ENCODE measurements at regions not wholly inside any gene's neighbourhood (a gene's known extent, or its start where the extent isn't known, plus 50 kb on each side); places are given as distances from the start of the nearest gene placed in this dataset.

DNA sequence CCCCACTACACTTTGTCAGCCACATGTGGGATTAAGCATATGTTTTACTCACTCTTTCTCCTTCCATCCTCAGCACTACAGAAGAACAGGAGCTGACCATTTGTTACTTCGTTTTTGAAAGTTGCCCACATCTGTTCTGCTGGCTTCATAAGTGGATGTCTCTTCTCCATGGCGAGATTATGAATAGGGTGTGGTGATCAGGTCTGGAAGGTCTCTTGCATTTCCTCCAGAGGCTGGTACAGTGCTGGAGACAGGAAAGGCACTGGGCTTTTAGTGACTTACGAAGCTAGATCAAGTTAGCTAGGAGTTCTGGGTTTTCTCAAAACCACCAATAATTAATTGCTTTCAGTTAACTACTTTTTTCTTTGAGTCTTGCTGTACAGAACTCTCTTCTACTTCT is 136.5 kb downstream of the AQP4 start:
- no peak for ATAC-seq (ENCODE audit: low FRiP score in 2 of 2)
- 83 to 87% methylated on average over 3 of the region's 3 CpGs for WGBS, 2 donors

DNA sequence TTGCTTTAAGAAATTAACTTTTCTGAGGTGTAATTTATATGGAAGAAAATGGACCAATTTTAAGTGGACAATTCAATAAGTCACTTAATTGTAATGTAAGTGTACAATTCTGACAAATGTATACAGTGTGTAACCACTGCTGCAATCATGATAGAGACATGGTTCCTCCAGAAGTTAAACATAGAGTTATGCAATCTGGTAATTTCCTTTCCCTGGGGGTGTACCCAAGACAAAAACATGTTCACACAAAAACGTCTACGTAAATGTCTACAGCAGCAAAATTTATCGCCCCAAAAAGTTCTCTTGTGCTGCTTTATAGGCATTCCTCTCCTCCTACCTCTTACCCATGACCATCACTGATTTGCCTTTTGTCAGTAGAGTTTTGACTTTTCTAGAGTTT is 141.5 kb downstream of the AQP4 start:
- no peak overlapping the region for H3K27ac ChIP-seq
- H3K4me3 ChIP-seq = no peak overlapping the region
- TF ChIP-seq POLR2AphosphoS5 (IDR thresholded peaks at IDR 0.05) = no peak
- ATAC-seq (ENCODE audit: low FRiP score in 2 of 2) (no peak), DNase-seq (no peak)
- no peaks in the 10 kb centered on the region for H3K27me3 ChIP-seq
- no peaks in the 10 kb centered on the region for H3K4me1 ChIP-seq
- H3K36me3 ChIP-seq = no peaks in the 10 kb centered on the region
- whole genome bisulfite sequencing, 2 donors = 57 to 63% methylated on average over 3 of the region's 3 CpGs
- no peaks in the 10 kb centered on the region for H3K9me3 ChIP-seq

More for the DNA sequence above, 136.5 kb downstream of the AQP4 start:
- no peaks in the 10 kb centered on the region for H3K27me3 ChIP-seq
- no peaks in the 10 kb centered on the region for H3K36me3 ChIP-seq
- TF ChIP-seq POLR2A (IDR thresholded peaks at IDR 0.05) (no peak), EP300 (IDR thresholded peaks at IDR 0.05) (no peak), POLR2AphosphoS5 (IDR thresholded peaks at IDR 0.05) (no peak)
- TF ChIP-seq, protein P1, sequence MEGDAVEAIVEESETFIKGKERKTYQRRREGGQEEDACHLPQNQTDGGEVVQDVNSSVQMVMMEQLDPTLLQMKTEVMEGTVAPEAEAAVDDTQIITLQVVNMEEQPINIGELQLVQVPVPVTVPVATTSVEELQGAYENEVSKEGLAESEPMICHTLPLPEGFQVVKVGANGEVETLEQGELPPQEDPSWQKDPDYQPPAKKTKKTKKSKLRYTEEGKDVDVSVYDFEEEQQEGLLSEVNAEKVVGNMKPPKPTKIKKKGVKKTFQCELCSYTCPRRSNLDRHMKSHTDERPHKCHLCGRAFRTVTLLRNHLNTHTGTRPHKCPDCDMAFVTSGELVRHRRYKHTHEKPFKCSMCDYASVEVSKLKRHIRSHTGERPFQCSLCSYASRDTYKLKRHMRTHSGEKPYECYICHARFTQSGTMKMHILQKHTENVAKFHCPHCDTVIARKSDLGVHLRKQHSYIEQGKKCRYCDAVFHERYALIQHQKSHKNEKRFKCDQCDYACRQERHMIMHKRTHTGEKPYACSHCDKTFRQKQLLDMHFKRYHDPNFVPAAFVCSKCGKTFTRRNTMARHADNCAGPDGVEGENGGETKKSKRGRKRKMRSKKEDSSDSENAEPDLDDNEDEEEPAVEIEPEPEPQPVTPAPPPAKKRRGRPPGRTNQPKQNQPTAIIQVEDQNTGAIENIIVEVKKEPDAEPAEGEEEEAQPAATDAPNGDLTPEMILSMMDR (IDR thresholded peaks at IDR 0.05) = no peak
- no peak for DNase-seq
- H3K4me1 ChIP-seq = no peaks in the 10 kb centered on the region
- no peak overlapping the region for H3K4me3 ChIP-seq
- no peak overlapping the region for H3K27ac ChIP-seq
- H3K9me3 ChIP-seq = no peaks in the 10 kb centered on the region

DNA sequence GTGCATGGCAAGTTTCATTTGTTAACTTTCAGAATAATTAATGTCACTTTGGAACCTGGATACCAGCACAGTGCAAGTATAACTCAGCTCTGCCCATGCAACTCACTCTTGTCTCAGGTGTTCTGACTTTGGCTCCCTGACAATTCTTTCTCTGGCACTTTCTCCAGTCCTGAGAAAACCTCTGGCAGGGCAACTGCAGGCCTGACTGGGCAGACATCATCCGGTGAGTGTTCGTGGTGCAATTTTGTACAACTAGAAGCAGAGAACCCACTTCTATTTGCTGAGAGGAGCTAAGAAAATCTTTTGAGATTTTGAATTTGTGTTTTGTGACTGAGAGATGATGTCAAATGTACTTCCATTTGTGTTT is 143.0 kb downstream of the AQP4 start:
- 89 to 100% methylated on average over 2 of the region's 2 CpGs for WGBS, 2 donors
- TF ChIP-seq POLR2A (IDR thresholded peaks at IDR 0.05) = no peak
- no peak for TF ChIP-seq POLR2AphosphoS5 (IDR thresholded peaks at IDR 0.05)
- no peak for TF ChIP-seq EP300 (IDR thresholded peaks at IDR 0.05)
- TF ChIP-seq, protein P1 (IDR thresholded peaks at IDR 0.05) = no peak
- ATAC-seq (ENCODE audit: low FRiP score in 2 of 2) = no peak

DNA sequence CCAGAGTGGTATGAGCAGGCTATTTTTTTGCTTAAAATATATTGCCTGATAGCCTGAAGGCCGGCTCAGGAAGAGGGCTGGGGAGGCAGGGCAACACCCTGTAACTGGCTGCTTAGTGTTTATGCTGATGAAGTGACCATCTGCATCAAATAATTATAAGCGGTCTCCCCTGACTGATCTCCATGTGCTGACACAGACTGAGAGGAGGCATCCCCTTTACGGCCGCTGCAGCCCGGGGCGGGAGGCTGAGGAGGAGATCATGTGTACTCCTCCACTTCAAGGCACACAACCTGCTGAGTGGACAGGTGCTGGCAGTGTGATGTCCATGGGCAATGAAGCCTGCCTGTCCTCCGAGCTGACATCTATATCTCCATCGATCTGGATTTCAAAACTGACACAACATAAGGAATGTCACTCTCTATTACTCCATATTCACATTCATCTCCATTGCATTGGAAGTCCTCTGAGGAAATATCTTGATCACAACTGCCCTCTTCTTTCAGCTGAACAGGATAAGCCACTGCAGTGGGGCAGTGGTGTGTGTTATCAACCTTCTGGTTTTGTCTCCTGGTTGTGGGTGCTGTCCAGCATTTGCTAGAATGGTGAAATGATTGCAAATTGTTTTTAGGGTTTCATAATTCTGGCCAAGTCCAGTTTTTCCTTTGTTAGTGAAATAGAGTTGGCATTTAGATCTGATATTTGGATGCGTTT is 143.5 kb downstream of the AQP4 start:
- H3K4me3 ChIP-seq = no peak overlapping the region
- H3K36me3 ChIP-seq = no peaks in the 10 kb centered on the region
- no peaks in the 10 kb centered on the region for H3K9me3 ChIP-seq
- ATAC-seq (ENCODE audit: low FRiP score in 2 of 2) (no peak), DNase-seq (peak in 1 of 2 donors; percentile 42)
- TF ChIP-seq POLR2A (IDR thresholded peaks at IDR 0.05) (no peak), POLR2AphosphoS5 (IDR thresholded peaks at IDR 0.05) (no peak), EP300 (IDR thresholded peaks at IDR 0.05) (no peak)
- TF ChIP-seq, protein P1 (IDR thresholded peaks at IDR 0.05) = no peak
- H3K27me3 ChIP-seq = no peaks in the 10 kb centered on the region
- no peak overlapping the region for H3K27ac ChIP-seq
- WGBS, 2 donors = 74 to 86% methylated on average over 5 to 9 of the region's 9 CpGs
- no peaks in the 10 kb centered on the region for H3K4me1 ChIP-seq

More for the DNA sequence above, 143.0 kb downstream of the AQP4 start:
- no peak for DNase-seq
- Histone ChIP-seq H3K9me3 (no peaks in the 10 kb centered on the region), H3K27me3 (no peaks in the 10 kb centered on the region), H3K4me3 (no peak overlapping the region), H3K4me1 (no peaks in the 10 kb centered on the region), H3K36me3 (no peaks in the 10 kb centered on the region), H3K27ac (no peak overlapping the region)

DNA sequence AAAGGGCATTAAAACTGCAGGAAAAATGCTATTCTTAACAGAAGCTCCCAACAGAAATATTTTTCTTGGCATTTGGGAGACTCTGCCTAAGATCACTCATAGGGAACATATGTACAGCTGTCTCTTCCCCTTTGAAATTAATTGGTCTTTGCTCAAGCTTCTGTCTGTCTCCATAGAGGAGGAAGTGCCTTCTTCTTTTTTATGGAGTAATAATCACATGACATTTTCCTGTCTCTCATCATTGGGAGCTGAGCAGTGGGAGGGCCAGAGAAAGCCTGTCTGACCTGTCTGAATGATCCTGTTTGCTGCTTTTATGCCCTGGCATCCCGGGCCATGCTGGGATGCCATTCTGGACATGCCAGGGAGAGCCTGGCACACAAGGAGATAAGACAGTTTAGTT is 145.6 kb downstream of the AQP4 start:
- Histone ChIP-seq H3K27ac (no peak overlapping the region), H3K36me3 (no peaks in the 10 kb centered on the region), H3K9me3 (no peaks in the 10 kb centered on the region), H3K27me3 (no peaks in the 10 kb centered on the region), H3K4me3 (no peak overlapping the region), H3K4me1 (no peaks in the 10 kb centered on the region)
- no peak for DNase-seq
- no peak for TF ChIP-seq POLR2A (IDR thresholded peaks at IDR 0.05)
- ATAC-seq (ENCODE audit: low FRiP score in 2 of 2) = peak in 1 of 2 donors; percentile 26
- 65 to 83% methylated on average over 1 of the region's 1 CpG for WGBS, 2 donors

DNA sequence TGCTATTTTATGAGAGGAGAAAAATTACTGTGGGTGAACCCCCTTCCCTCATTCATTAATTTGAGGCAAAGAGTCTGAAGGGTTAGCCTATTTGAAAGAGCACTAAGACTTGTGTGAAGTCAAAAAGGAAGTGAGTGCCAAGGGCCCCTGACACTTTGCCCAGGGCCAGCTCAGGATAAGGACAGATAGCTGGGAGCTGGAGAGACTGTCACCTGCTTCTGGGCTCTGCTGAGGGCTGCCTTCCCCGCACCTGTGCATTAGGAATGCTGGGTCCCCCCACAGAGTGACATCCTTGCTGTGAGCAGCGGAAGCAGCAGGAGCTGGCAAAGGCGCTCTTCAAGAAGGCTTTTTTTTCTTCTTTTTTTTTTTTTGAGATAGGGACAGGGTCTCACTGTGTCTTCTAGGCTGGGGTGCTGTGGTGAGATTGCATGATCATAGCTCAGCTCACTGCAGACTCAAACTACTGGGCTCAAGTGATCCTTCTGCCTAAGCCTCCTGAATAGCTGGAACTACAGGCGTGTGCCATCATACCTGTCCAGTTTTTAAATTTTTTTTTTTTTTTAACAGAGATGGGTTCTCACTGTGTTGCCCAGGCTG is 148.3 kb downstream of the AQP4 start:
- DNase-seq = no peak
- no peaks in the 10 kb centered on the region for H3K27me3 ChIP-seq
- ATAC-seq (ENCODE audit: low FRiP score in 2 of 2) = no peak
- no peaks in the 10 kb centered on the region for H3K36me3 ChIP-seq
- no peaks in the 10 kb centered on the region for H3K4me1 ChIP-seq
- no peak overlapping the region for H3K27ac ChIP-seq
- 62 to 79% methylated on average over 4 of the region's 4 CpGs for WGBS, 2 donors
- no peak for TF ChIP-seq EP300 (IDR thresholded peaks at IDR 0.05)
- TF ChIP-seq POLR2AphosphoS5 (IDR thresholded peaks at IDR 0.05) = no peak
- TF ChIP-seq, protein P1 (IDR thresholded peaks at IDR 0.05) = no peak
- TF ChIP-seq POLR2A (IDR thresholded peaks at IDR 0.05) = no peak
- no peak overlapping the region for H3K4me3 ChIP-seq
- H3K9me3 ChIP-seq = no peaks in the 10 kb centered on the region
